Tibial nerve (tissue), 4 donors: ENCODE measurements at regions not wholly inside any gene's neighbourhood (a gene's known extent, or its start where the extent isn't known, plus 50 kb on each side); places are given as distances from the start of the nearest gene placed in this dataset.

Experiments
- CTCF ChIP-seq, 5 experiments: fragments of 200-600 bp in 3 of 5; fragments of 450-650 bp in 2 of 5; sonication (generic) in 3 of 5; IDR thresholded peaks; one replicate each; pipeline ENCODE4 v1.5.1; 2016 to 2019; ENCODE audit warnings: antibody characterized with exemption in 5 of 5, mild to moderate bottlenecking in 3 of 5, moderate library complexity in 2 of 5
- EP300 ChIP-seq, 2 donors: sonication (generic); formaldehyde crosslinking; IDR thresholded peaks; one replicate each; pipeline ENCODE4 v1.6.1; 2017; ENCODE audit warnings: antibody characterized with exemption in 2 of 2, mild to moderate bottlenecking in 1 of 2
- POLR2A ChIP-seq, 2 donors: fragments of 450-650 bp; IDR thresholded peaks; one replicate each; pipeline ENCODE4 v1.6.1; 2017; ENCODE audit warnings: antibody characterized with exemption in 2 of 2, mild to moderate bottlenecking in 2 of 2, moderate library complexity in 2 of 2

DNA sequence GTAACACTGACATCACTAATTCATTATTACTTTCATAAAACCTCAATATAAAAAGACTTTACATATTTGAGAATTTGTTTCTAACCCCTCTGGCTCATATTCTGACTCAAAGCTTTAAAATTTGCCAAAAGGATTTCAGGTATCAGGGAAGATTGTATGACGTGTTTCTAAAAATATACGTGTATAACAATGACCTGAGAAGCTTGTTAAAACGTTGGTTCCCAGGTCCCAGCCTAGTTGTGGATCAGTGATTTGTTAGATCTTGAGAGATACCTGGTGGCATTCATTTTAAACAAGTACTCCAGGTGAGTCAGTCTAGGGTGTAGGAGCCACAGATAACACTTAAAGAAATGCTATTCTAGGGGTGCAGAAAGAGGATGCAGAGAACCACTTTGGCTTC is 1096.8 kb upstream of the NXPH2 start:
- no peak for TF ChIP-seq POLR2A (IDR thresholded peaks at IDR 0.05)
- TF ChIP-seq CTCF (IDR thresholded peaks at IDR 0.05): no peak
- TF ChIP-seq EP300 (IDR thresholded peaks at IDR 0.05): no peak
